HFF-Myc (cell line): ENCODE measurements at regions not wholly inside any gene's neighbourhood (a gene's known extent, or its start where the extent isn't known, plus 50 kb on each side); places are given as distances from the start of the nearest gene placed in this dataset.

ENCODE experiments used
- DNase-seq: peaks from one replicate; pipeline ENCODE4 v3.0.0-alpha.2; 2011; ENCODE audit warnings: low read depth; ENCODE audit errors: extremely low read depth
- H3K4me3 ChIP-seq: replicated peaks from 2 replicates; pipeline ENCODE4 v1.5.1; 2011; ENCODE audit warnings: low read depth, mild to moderate bottlenecking, control low read depth, low read length
- TF ChIP-seq, protein P1 (sequence below): IDR thresholded peaks from 2 replicates; pipeline ENCODE4 v1.5.1; 2012; ENCODE audit warnings: mild to moderate bottlenecking, low read depth, low read length, control low read depth; ENCODE audit errors: missing control alignments

DNA sequence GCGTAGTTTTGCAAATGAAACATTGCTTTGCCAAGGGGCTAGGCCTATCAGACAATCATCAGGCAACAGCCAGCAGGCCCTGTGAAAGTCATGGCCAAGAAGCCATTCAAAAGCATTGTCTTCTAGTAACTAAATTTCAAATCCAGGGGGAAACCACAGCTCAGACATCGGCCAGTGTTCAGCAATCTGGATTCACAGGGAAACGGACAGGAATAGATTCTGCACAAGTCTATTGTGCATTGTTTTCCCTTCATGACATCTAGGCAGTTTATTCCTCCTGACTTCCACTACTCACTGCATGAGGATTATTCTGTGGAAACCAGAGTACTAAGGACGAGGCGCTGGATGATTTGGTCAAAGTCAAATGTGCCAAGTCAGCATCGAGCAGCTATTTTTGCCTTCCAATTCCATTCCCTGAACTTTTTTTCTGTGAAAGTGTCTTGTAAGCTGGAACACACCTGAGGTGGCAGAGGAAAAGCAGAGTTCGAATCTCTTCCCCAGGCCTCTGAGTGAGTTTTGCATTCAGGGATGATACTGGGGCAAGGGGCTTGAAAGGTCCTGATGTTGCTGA lies 75.4 kb downstream of the VCPKMT start:
- TF ChIP-seq, protein P1, sequence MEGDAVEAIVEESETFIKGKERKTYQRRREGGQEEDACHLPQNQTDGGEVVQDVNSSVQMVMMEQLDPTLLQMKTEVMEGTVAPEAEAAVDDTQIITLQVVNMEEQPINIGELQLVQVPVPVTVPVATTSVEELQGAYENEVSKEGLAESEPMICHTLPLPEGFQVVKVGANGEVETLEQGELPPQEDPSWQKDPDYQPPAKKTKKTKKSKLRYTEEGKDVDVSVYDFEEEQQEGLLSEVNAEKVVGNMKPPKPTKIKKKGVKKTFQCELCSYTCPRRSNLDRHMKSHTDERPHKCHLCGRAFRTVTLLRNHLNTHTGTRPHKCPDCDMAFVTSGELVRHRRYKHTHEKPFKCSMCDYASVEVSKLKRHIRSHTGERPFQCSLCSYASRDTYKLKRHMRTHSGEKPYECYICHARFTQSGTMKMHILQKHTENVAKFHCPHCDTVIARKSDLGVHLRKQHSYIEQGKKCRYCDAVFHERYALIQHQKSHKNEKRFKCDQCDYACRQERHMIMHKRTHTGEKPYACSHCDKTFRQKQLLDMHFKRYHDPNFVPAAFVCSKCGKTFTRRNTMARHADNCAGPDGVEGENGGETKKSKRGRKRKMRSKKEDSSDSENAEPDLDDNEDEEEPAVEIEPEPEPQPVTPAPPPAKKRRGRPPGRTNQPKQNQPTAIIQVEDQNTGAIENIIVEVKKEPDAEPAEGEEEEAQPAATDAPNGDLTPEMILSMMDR = no peak
- no peak for DNase-seq
- H3K4me3 ChIP-seq = no peak overlapping the region

DNA sequence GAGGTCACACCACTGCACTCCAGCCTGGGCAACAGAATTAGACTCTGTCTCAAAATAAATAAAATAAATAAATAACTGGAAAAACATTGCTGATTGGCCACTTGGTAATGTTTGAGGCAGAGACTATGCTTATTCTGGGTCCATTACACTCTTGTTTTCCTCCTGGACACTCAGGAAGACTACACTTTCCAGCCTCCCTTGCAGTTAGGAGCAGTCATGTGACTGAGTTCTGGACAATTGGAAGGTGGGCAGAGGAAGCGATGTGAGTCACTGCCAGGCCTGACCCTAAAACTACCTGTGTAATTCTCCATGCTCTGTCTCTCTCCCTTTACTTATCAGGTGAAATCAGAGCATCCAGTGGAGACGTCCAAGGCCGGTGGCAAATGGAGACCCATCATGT lies 74.4 kb downstream of the VCPKMT start:
- TF ChIP-seq, protein P1 = no peak
- no peak for DNase-seq
- no peak overlapping the region for H3K4me3 ChIP-seq

DNA sequence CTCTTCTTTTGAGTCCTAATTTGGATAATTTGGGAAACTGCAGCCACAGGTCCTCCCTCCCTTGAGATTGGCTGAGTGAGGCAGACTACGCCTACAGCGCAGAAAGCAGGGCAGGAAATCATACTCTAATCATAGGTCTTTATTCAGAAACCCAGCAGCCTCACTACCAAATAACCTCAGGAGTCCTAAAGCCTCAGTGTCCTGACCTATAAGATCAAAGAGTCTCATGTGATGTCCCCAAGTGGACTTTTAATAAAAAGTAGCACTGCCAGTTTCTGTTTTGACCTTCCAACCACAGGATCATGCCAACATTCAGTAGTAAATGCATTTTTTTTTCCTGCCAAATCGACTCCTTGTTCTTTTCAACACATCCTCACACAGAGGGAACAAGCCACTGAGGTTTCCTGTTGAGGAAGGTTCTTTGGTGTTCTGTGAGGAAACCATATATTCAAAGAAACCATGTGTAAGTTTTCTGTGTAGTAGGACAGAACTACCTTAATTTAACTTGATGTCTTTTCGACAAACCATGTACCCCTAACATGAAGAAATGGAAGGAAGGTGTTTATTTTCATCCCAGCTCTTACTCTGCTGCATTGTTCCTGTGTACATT lies 72.2 kb downstream of the VCPKMT start:
- TF ChIP-seq, protein P1 = no peak
- no peak overlapping the region for H3K4me3 ChIP-seq
- no peak for DNase-seq

DNA sequence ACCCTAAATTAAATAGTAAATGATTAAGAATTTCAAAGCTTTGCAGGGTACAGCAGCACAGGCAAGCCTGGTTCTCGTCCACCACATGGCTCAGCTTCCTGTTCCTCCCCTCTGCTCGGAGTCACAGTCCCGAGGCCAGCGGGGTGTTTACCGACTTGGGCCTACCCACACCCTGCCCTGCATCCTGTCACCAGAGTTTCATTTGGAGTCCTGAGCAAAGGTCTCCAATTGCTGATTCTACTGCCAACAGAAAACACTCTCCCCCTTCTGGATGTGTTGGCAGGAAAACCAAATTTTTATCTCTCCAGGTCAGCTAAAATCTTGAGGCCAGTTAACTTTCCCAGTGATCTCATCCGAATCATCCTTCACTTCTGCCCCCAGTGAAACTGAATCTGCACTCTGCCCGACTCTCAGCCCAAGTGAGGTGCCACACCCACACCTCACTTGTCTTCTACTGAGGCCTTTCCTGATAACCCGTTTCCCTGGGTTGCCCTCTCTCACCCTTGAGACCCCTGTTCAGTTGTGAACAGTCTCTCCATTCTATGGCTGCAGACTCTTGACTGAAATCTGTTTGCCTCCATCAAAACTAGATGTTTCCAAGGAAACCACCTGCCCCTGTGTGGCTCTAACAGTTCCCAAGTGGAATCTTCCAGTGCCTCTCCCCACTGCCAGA lies 71.2 kb downstream of the VCPKMT start:
- H3K4me3 ChIP-seq = no peak overlapping the region
- peak; percentile 61 for DNase-seq
- TF ChIP-seq, protein P1 = no peak

DNA sequence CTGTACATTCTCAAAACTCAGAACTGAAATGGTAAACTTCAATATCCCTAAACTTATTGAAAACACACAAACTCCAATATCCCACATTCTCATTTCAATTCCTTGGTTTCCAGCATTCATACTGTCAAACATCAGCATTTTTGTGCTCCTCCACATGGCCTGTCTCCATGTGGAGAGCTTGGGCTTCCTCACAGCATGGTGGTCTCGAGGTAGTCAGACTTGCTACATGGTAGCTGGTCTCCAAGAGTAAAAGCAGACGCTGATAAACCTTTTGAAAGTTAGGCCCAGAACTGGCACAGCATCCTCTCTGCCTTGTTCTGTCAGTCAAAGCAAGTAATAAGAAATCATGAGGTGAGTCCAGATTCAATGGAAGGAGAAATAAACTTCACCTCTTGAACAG lies 70.5 kb downstream of the VCPKMT start:
- TF ChIP-seq, protein P1 = no peak
- DNase-seq = no peak

DNA sequence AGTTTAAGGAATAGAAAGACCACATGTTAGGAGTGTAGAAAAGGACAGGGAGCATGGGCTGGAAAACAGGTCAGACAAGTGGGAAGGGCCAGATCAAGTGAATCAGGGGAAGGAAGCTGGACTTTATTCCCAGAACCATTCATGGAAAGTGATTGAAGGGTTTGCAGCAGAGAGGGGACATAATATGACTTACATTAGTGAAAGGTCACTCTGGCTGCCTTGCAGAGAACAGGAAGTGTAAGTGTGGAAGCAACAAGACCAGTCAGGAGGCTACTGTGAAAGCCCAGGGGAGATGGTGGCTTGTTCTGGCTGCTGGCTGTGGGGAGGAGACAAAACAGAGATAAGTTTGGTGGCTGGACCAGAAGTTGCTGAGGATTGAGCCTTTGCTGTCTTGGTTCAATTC lies 69.1 kb downstream of the VCPKMT start:
- no peak overlapping the region for H3K4me3 ChIP-seq
- TF ChIP-seq, protein P1 = no peak
- DNase-seq = no peak

More for the DNA sequence above, 70.5 kb downstream of the VCPKMT start:
- no peak overlapping the region for H3K4me3 ChIP-seq
